HEK293T (cell line): ENCODE measurements at regions not wholly inside any gene's neighbourhood (a gene's known extent, or its start where the extent isn't known, plus 50 kb on each side); places are given as distances from the start of the nearest gene placed in this dataset.

Experiments used
- BHLHE40 ChIP-seq: fragments of 450-650 bp; IDR thresholded peaks from 2 replicates; pipeline ENCODE4 v1.6.1; 2016; ENCODE audit warnings: mild to moderate bottlenecking, moderate library complexity, borderline replicate concordance
- ELF4 ChIP-seq: fragments of 450-650 bp; IDR thresholded peaks from 2 replicates; pipeline ENCODE4 v1.6.1; 2017; ENCODE audit warnings: antibody characterized with exemption
- FOXA1 ChIP-seq: fragments of 450-650 bp; IDR thresholded peaks from 2 replicates; pipeline ENCODE4 v1.6.1; 2016; ENCODE audit warnings: mild to moderate bottlenecking
- LEF1 ChIP-seq: fragments of 450-650 bp; IDR thresholded peaks from 2 replicates; pipeline ENCODE4 v1.6.1; 2017; ENCODE audit warnings: mild to moderate bottlenecking, borderline replicate concordance
- SP1 ChIP-seq: fragments of 450-650 bp; IDR thresholded peaks from 2 replicates; pipeline ENCODE4 v1.6.1; 2017
- SUZ12 ChIP-seq: fragments of 450-650 bp; IDR thresholded peaks from 2 replicates; pipeline ENCODE4 v1.6.1; 2016; ENCODE audit warnings: mild to moderate bottlenecking
- ZNF384 ChIP-seq: fragments of 450-650 bp; IDR thresholded peaks from 2 replicates; pipeline ENCODE4 v1.6.1; 2016

GRCh38 chr2:7324706-7325105 lies 407.5 kb downstream of the RNF144A start:
- TF ChIP-seq ELF4 (no peak), BHLHE40 (no peak), LEF1 (no peak), FOXA1 (no peak), ZNF384 (no peak), SP1 (no peak), SUZ12 (no peak)
